ENCODE measurements at regions not wholly inside any gene's neighbourhood (a gene's known extent, or its start where the extent isn't known, plus 50 kb on each side); places are given as distances from the start of the nearest gene placed in this dataset.
"Not testable (repeated sequence)": the region's sequence is repeated elsewhere in the genome, so short reads cannot be mapped to it uniquely, and the experiment has no call there.

DNA sequence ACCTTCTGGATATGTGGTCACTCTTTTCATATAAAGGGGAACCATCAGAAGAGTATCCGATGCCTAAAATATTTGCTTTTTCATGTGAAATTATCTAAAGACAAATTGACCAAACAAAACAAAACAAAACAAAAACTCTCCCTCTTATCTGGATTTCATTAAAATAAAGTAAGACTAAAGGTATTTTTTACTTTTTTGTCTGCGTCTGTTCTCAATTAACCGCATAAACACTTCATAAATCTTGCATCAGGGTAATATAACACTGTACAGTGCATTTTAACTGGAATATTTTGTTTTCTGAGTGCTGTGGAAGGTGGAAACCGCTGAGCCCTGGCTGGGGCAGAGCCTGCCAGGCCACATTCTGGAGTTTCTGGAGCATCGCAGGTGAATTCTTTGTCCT lies 234.1 kb upstream of the ZFP64 start:
- DNase-seq, result peak; percentile 67

DNA sequence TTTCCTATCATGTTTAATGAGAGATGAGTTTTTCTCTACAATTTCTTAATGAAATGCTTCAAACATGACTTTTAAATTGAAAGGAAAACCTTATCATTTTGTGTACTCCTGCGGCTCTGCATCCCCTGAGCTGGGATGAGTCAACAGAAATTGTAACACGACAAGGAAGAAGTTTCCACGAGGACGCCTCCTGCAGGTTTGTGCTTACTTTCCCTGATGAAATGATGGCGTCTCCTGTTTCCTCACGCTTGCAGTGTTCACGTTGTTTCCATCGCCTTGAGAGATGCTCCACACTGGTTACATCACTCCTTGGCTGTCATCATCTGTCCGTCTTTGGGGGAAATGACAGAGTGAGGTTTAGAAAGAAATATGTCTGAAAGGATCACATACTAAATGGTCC lies 233.7 kb upstream of the ZFP64 start:
- DNase-seq, result peak; percentile 86

DNA sequence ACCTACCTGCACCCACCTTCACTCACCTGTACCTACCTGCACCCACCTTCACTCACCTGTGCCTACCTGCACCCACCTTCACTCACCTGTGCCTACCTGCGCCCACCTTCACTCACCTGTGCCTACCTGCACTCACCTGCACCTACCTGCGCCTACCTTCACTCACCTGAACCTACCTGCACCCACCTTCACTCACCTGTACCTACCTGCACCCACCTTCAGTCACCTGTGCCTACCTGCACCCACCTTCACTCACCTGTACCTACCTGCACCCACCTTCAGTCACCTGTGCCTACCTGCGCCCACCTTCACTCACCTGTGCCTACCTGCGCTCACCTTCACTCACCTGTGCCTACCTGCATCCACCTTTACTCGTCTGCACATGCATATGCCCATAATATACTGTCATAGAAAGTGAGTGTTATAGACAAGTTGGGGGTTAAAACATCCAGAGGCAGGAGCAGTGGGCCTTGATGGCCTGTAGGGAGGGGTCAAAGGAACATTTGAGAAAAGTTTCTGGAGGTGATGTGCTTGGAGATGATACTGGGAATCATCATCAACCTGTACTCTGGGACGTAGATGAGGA lies 232.9 kb upstream of the ZFP64 start:
- not testable (repeated sequence) for DNase-seq

DNA sequence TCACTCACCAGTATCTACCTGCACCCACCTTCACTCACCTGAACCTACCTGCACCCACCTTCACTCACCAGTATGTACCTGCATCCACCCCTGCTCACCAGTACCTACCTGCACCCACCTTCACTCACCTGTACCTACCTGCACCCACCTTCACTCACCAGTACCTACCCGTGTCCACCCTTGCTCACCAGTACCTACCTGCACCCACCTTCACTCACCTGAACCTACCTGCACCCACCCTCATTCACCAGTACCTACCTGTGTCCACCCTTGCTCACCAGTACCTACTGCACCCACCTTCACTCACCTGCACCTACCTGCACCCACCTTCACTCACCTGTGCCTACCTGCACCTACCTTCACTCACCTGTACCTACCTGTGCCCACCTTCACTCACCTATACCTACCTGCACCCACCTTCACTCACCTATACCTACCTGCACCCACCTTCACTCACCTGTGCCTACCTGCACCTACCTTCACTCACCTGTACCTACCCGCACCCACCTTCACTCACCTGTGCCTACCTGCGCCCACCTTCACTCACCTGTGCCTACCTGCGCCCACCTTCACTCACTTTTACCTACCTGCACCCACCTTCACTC lies 232.1 kb upstream of the ZFP64 start:
- not testable (repeated sequence) for DNase-seq

DNA sequence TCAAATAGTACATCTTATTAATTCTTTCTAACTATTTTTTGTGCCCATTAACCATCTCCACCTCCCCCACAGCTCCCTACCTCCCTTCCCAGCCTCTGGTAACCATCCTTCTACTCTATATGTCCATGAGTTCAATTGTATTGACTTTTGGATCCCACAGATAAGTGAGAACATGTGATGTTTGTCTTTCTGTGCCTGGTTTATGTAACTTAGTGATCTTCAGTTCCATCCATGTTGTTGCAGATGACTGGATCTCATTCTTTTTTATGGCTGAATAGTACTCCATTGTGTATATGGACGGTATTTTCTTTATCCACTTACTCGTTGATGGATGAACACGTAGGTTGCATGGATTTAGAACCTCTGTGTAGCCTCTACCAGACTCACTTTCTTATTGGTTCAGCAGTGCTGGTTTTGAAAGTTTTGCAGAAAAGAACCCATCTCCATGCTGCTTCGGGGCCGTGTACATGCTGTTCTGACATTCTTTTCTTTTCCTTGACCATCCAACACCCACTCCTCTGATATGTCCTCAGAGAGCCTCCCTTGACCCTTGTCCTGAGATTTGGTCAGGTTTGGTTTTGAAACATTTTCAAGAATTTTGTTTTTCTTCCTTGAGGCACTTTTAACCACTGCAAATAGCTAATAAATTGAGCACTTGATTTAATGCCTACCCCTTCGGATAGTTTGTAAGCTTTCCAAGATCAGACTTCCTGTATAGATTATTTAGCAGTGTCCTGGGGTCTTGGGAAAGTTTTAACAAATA lies 231.2 kb upstream of the ZFP64 start:
- no peak for DNase-seq

DNA sequence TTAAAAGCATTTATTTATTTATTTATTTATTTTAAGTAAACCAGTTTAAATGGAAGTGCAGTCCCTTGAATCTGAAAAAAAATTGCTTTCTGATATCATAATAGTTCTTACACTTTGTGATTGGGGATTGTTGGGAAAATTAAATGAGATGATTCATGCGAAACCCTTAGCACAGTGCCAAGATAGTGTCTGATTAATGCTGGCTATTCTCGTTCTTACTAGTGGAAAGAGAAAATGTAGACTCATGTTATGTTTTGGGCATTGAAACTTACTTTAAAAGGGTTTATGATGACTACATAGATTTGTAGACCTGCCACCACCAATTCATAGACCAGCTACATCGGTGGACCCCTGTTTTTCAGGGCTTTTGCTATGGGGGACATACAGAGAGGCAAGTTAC lies 229.2 kb upstream of the ZFP64 start:
- peak; percentile 56 for DNase-seq

DNA sequence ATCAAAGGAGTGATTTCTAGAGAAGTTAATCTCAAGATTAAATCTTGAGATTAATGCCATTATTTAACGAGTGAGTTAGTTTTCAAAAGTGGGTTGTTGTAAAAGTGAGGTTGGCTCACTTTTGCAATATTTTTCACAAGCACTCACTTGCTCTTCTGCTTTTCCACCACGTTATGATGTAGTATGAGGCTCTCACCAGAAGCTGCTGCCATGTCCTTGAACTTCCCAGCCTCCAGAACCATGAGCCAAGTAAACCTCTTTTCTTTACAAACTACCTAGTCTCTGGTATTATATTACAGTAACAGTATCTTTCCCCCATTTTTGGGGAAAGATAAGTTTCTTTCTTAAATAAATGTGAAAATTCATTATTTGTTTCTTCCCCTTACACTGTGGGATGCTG lies 227.6 kb upstream of the ZFP64 start:
- no peak for DNase-seq

DNA sequence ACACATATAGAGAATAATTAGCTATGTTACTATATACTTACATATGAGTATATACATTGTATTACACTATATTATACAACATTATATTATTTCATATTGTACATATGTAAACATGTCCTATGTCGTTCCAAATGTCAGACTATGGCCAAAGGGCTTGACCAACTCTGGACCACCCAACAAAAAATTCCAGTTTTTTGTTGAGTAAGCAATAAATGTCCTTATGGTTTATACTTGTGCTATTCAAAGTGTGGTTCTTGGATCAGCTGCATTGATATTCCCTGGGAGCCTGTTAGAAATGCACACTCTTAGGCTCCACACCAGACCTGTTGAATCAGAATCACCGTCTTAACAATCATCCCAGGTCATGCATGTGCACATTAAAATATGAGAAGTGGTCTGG lies 225.4 kb upstream of the ZFP64 start:
- no peak for DNase-seq

DNA sequence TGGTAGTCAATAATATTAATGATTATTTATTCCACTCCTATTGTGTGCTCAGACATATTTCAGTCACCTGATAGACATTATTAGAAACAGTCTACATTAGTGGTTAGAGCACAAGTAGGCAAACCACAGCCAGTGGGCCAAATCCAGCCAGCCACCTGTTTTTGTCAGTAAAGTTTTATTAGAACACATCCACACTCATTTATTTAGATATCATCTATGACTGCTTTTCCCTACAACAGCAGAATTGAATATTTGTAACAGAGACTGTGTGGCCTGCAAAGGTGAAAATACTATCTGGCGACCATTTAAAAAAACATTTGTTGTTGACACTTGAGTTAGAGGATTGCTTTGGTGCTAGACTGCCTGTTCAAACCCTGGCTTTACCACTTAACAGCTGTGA lies 220.0 kb upstream of the ZFP64 start:
- no peak for DNase-seq

DNA sequence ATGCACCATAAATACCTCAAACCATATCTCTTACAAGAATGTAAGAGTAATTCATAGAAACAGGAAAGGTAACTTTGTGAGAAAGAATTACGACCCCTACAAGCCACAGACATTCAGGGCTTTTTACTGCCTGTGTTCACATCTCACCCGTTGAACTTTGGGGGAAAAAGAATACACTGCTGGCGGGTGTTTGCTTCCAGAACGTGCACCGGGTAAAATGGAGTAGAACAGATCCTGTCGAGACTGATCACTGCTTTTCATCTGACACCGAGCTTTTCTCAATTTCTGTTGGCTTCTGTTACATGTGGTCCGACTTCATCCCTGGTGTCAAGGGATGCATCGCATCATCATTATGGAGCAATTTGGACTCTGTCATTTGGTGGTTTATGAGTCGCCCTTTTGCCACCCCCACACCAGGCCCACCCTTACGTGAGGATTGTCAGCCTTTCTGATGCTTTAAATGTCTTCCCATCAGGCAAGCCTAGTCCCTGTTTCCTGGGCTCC lies 219.2 kb upstream of the ZFP64 start:
- peak; percentile 82 for DNase-seq

DNA sequence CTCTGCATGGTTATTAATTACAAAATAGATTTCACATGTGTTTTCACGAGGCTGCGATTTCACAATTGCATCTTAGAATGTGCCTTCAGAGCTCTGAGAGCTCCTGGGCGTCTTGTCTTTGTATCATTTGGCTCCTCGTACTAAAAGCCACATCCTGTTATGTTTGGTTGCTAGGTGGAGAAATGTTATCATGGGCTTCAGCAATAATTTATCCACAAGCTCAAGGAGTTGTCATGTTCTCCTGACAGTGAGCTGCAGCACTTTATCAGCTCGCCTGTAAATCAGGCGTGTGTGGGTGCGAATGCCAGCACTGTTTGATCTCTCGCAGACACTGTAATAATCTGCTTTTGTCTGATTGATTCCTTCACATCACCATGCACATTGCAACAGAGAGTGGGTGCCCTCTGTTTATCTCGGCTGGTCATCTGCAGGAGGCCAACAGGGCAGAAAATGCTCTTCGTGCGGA lies 218.6 kb upstream of the ZFP64 start:
- DNase-seq, result peak; percentile 95

DNA sequence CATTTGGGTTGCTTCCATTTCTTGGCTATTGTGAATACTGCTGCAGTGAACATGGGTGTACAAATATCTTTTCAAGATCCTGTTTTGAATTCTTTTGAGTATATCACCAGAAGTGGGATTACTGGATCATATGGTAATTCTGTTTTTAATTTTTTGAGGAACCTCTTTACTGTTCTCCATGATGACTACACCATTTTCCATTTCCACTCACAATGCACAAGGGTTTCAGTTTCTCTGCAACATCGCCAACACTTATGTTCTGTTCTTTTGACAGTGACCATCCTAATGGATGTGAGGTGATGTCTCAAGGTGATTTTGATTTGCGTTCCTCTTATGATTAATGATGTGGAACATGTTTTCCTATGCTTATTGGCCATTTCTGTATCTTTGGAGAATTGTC lies 214.4 kb upstream of the ZFP64 start:
- DNase-seq, result no peak

DNA sequence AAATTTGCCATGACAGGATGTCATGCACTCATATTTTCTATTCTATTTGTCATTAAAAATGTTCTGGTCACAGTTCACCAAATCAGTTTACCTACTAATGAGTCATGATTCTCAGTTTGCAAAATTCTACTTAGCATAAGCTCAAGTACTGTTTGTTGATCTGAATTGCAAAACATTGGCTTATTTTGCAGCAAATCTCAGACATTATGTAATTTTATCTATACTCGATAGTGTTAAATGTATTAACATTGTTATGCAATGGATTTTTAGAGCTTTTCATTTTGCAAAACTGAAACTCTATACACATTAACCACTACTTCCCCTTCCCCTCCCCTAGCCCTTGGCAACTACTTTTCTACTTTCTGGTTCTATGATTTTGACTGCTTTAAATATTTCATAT lies 213.8 kb upstream of the ZFP64 start:
- no peak for DNase-seq

DNA sequence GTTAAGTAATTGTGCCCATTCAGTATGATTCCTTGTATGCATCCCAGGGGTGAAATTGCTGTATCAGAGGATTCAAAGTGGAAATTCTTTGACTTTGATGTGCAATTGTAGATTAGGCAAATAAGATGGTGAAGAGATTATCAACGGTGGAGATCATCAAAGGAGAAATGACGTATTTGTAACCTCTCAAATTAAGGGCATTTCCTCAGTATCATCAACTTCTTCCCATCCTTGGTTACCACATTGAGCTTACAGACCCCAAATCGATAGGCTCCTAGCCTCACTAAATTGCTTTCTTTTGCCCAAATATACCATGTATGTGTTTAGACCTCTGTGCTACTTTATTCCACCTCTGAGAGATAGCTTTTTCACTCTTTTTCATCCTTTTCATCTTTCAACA lies 213.1 kb upstream of the ZFP64 start:
- no peak for DNase-seq

DNA sequence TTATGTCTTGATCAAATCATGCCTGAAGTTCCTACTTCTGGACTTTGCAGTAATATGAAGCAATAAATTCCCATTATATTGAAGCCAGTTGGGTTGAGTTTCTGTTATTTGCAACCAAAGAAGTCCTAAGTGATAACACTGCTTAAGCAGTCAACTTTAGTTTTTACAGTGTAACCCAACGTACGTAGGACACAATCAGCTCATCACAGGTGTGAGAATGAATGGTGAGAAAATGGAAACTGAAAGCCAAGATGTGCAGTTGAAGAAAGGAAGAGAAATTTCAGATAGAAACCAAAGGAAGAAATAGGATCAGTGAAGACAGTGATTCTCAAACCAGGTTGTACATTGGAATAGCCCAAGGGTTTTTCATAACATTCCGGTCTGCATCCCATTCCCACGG lies 211.4 kb upstream of the ZFP64 start:
- no peak for DNase-seq

DNA sequence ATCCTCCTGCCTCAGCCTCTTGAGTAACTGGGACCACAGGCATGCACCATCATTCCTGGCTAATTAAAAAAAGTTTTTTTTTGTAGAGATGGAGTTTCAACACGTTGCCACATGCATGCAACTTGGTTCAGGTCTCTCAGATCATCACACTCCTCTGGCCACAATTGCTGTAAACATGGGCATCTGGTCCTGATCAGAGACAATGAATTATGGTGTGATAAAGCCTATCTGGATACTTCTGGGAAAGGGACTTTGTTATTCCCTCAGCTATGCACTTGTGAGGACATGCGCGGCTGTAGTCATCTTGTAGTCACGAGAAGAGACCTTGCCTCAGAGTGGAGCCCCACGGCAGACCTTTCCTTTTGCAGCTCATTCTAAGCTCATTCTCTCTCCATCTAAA lies 210.9 kb upstream of the ZFP64 start:
- peak; percentile 89 for DNase-seq

DNA sequence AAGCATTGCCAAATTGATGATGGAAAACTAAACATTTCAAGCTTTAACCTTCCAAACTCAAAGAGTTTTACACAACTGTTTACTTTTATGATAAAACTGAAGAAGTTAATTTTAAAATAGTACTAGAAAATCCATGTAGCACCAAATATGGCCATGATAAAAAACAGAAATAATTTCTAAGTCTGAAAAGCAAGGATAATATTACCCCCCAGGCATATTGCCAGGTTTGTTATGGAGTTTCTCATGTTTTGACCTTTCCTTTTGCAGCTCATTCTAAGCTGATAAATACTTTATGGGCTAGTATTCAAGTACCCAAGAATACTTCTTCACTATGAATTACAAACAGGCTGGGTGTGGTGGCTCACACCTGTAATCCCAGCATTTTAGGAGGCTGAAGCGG lies 209.9 kb upstream of the ZFP64 start:
- no peak for DNase-seq

DNA sequence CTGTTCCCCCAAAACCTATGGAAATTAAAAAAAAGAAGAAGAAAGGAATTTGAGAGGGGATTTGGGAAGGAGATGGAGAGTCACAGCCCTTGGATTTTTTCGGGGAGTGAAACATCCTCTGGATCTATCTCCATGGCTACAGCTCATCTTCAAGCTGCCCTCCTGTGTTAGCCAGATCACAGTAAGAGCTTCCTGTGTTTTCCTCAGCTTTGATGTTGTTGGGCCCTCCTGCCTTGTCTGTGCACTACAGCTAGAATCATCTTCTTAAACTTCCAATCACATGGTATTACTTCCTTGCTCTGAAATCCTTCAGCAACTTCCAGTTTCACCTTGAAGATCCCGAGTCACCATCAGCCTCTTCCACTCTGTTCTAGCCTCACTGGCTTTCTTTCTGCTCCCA lies 207.8 kb upstream of the ZFP64 start:
- DNase-seq, result no peak

DNA sequence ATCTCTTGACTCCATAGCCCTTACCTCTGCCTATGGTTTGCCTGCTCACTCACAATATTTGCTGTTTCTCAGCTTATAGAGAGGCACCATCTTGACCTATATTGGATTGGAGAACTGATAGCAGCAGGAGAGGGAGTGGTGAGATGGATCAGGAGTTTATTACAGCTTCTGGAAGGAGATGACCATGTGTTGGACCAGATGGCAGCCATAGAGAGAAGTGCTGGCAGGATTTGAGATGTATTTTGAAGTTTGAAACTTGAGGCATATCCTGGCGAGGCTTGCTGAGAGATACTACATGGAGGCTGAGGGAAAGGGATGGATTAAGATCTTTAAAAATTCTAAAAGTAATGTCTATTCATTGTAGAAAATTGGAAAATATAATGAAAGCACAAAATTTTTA lies 198.0 kb upstream of the ZFP64 start:
- DNase-seq, result no peak

DNA sequence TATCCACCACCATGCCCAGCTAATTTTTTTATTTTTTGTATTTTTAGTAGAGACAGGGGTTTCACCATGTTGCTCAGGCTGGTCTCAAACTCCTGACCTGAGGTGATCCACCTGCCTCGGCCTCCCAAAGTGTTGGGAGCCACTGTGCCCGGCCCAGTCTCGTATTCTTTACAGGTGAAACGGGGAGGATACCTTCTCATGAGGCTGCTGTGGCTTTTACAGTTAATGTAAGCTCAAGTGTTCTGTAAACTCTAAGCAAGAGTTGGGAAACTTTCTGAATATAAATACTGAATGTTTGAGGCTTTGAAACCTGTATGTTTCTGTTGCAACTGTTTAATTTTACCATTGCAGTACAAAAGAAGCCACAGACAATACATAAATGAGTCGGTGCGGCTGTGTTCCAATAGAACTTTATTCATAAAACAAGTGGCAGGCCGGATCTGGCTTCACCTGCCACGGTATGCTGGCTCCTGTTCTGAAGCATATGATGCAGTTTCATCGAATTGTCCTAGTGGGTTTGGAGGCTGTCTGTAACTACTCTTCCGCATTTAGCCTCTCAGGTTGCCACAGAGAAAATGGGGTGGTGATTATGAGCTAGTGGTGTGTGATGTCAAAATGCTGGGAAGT lies 192.5 kb upstream of the ZFP64 start:
- no peak for DNase-seq

DNA sequence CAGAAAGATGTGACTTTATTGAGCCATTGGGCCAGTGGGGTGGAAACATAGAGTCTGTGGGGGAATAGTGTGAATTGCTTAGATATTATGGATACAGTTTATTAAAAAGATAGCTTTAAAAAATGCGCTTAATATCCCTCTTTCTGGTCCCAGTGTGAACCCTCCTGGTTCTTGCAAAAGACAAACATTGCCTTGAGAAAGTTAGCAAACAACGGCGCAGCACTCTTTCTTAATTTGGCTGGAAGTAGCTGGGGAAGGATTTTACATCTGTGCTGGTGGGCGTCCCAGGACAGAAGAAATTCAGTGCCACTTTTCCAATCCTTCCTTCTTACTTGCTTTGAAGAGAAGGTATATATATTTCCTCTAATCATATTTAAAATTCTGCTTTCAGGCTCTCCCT lies 191.4 kb upstream of the ZFP64 start:
- no peak for DNase-seq

DNA sequence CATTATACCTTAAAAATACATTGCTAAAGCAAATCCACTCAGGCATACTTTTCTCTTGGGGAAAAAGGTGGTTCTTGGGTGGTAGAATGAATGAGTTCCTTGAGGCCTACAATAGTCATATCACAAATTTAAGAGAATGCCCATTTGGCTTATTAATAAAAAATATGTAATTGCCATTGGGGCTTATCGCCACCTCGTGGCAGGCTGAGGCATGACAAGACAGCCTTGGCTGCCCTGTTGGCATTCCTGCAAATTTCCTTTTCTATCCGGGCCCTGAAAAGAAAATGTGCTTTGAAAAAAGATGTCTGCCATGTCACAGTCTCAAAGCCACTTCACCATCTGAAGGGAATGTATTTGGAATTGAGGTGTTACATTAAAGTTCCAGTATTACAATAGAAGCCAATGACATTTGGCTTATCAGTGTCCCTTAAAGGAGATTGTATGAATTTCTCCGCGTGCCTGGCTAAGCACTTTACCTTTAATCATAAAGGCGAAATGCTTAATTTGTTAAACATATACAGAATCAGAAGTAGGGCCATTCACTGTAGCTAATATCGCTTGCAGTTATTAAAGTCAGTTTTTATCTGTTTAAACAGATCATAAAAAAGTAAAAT lies 188.3 kb upstream of the ZFP64 start:
- DNase-seq, result peak; percentile 38

DNA sequence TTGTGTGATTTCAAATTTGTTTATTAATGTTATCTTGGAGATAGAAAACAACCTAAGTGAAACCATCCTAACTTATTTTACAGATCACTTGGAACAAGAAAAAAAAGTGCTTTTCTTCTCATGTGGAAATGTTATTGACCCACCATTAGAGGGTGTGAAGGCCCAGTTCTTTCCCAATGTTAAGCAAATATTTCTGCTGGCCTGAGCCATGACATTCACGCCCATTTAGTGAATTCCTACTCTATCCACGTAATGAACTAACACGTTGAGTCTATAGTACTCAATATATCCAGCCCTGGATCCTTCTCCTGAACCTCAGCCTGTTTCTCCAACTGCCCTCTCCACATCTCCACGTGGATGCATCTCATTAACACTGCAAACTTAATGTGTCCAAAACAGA lies 180.6 kb upstream of the ZFP64 start:
- DNase-seq, result no peak

All from fibroblast of skin of right biceps (primary cell).